GM12891 (cell line): ENCODE measurements at regions not wholly inside any gene's neighbourhood (a gene's known extent, or its start where the extent isn't known, plus 50 kb on each side); places are given as distances from the start of the nearest gene placed in this dataset.

Source experiments
- PAX5 ChIP-seq: IDR thresholded peaks from 2 replicates; pipeline ENCODE4 v1.6.1; 2011; ENCODE audit warnings: low read length, moderate library complexity, mild to moderate bottlenecking; ENCODE audit not compliant: insufficient read depth, severe bottlenecking
- POLR2A ChIP-seq: IDR thresholded peaks from 2 replicates; pipeline ENCODE4 v1.6.1; 2011; ENCODE audit warnings: low read depth, low read length, control low read depth
- POLR2AphosphoS5 ChIP-seq: IDR thresholded peaks from 2 replicates; pipeline ENCODE4 v1.6.1; 2011; ENCODE audit warnings: low read depth, low read length, control low read depth
- POU2F2 ChIP-seq: IDR thresholded peaks from 2 replicates; pipeline ENCODE4 v1.6.1; 2011; ENCODE audit warnings: low read depth, mild to moderate bottlenecking, control low read depth, low read length, moderate library complexity
- SPI1 ChIP-seq: IDR thresholded peaks from 2 replicates; pipeline ENCODE4 v1.6.1; 2011; ENCODE audit warnings: low read depth, low read length, control low read depth
- TAF1 ChIP-seq: IDR thresholded peaks from 2 replicates; pipeline ENCODE4 v1.6.1; 2011; ENCODE audit warnings: low read depth, low read length, control low read depth

DNA sequence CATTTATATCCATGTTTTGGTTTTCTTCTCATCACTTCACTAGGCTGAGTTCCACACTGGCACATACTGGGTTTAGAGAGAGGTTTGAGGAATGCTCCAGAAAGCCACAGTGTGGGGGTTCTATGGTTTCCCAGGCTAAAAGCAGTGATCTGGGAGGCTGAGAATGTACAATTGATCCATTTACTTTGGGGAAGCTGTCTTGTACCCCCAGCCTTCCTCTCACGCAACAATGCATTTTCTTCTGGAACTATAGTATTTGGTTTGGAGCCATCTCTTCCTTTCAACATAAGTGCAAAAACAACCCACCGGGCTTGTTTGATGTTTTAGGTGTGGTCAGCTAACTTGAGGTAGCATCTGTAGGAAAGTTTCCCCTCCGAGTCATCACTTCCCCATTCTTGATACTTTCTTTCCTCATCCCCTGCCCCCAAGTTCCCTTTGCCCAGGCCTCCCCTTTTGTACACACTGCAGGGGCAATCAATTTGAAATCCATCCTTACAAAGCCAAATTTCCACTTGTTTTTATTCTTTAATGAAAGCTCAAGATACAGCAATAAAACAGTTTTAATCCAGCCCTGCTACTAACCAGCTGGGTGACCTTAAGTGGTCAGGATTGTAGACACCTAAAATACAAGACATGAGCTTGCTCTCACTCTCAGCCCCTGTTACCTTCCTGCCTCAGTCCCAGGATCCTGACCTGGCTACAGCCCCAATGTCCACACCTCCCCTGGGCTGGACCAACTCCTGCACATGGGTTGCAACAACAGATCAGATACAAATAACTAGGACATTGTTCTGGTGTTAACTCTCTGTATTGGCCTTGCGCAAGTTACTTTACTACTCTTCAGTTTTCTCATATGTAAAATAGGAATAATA lies 109.2 kb downstream of the FHDC1 start:
- TF ChIP-seq TAF1 = no peak
- no peak for TF ChIP-seq POLR2A
- TF ChIP-seq SPI1 = peak; percentile 90
- TF ChIP-seq POLR2AphosphoS5 = no peak
- no peak for TF ChIP-seq PAX5
- no peak for TF ChIP-seq POU2F2
